Transverse colon (tissue), 4 donors: ENCODE measurements at regions not wholly inside any gene's neighbourhood (a gene's known extent, or its start where the extent isn't known, plus 50 kb on each side); places are given as distances from the start of the nearest gene placed in this dataset.
A peak's percentile ranks its signal among the peaks of the same experiment; 100 is the strongest.

ENCODE experiments used
- DNase-seq: peaks from one replicate; pipeline ENCODE4 v3.0.0-alpha.2; 2019
- H3K27ac ChIP-seq, 4 donors: fragments of 200-600 bp; sonication (generic); 2 replicates each; pipeline ENCODE4 v1.5.1; 2016 to 2018; ENCODE audit warnings: inconsistent platforms in 4 of 4
- H3K27me3 ChIP-seq: fragments of 200-600 bp; sonication (generic); 2 replicates; pipeline ENCODE4 v1.5.1; 2017; ENCODE audit warnings: inconsistent platforms
- H3K36me3 ChIP-seq, 4 donors: fragments of 200-600 bp; sonication (generic); 2 replicates each; pipeline ENCODE4 v1.5.1; 2017 to 2019; ENCODE audit warnings: inconsistent platforms in 4 of 4
- H3K4me1 ChIP-seq, 4 donors: fragments of 200-600 bp; sonication (generic); 2 replicates each; pipeline ENCODE4 v1.5.1; 2017 to 2020; ENCODE audit warnings: inconsistent platforms in 4 of 4
- H3K4me3 ChIP-seq, 4 donors: fragments of 200-600 bp; sonication (generic); 1 replicate in 1 of 4; 2 replicates in 3 of 4; pipeline versions ENCODE4 v1.5.1 to v1.6.1; 2017 to 2019; ENCODE audit warnings: inconsistent platforms in 4 of 4
- H3K9me3 ChIP-seq, 2 donors: fragments of 200-600 bp; sonication (generic); 2 replicates each; pipeline ENCODE4 v1.5.1; 2017 to 2019; ENCODE audit warnings: inconsistent platforms in 2 of 2
- EP300 ChIP-seq: sonication (generic); formaldehyde crosslinking; IDR thresholded peaks from one replicate; pipeline ENCODE4 v1.6.1; 2017; ENCODE audit warnings: antibody characterized with exemption, low read depth
- POLR2A ChIP-seq: fragments of 450-650 bp; IDR thresholded peaks from one replicate; pipeline ENCODE4 v1.6.1; 2016; ENCODE audit warnings: antibody characterized with exemption, mild to moderate bottlenecking, moderate library complexity
- POLR2AphosphoS5 ChIP-seq, 3 donors: sonication (generic); formaldehyde crosslinking; IDR thresholded peaks; one replicate each; pipeline ENCODE4 v1.6.1; 2016; ENCODE audit warnings: antibody characterized with exemption in 3 of 3
- WGBS, 2 donors: methylation state at CpG; one replicate each; pipeline ENCODE4 v1.1.5; 2018; ENCODE audit warnings: low coverage in 1 of 2; 5-methylcytosine and 5-hydroxymethylcytosine counted together
- in situ Hi-C, 4 donors: fragments of 200-750 bp; cut with MboI; loops; one replicate each; pipeline versions ENCODE4 v1.15.0 to v1.15.1; 2017; ENCODE audit warnings: low sequenced_read_pairs in 3 of 4, low pct_ligation_motif_present in 1 of 4, low pct_unique_long_range_greater_than_20kb in 1 of 4
- intact Hi-C: fragments of 100-400 bp; cut with DNase I; formaldehyde crosslinking; loops from one replicate; pipeline ENCODE4 v1.15.1; 2023; ENCODE audit warnings: low total_unique reads
- TF ChIP-seq, protein P1 (sequence below), 5 experiments: fragments of 200-600 bp in 3 of 5; fragments of 450-650 bp in 2 of 5; sonication (generic) in 3 of 5; IDR thresholded peaks; 1 replicate in 2 of 5; 2 replicates in 3 of 5; pipeline ENCODE4 v1.5.1; 2016 to 2017; ENCODE audit warnings: antibody characterized with exemption in 5 of 5, inconsistent platforms in 3 of 5, mild to moderate bottlenecking in 2 of 5, moderate library complexity in 1 of 5

DNA sequence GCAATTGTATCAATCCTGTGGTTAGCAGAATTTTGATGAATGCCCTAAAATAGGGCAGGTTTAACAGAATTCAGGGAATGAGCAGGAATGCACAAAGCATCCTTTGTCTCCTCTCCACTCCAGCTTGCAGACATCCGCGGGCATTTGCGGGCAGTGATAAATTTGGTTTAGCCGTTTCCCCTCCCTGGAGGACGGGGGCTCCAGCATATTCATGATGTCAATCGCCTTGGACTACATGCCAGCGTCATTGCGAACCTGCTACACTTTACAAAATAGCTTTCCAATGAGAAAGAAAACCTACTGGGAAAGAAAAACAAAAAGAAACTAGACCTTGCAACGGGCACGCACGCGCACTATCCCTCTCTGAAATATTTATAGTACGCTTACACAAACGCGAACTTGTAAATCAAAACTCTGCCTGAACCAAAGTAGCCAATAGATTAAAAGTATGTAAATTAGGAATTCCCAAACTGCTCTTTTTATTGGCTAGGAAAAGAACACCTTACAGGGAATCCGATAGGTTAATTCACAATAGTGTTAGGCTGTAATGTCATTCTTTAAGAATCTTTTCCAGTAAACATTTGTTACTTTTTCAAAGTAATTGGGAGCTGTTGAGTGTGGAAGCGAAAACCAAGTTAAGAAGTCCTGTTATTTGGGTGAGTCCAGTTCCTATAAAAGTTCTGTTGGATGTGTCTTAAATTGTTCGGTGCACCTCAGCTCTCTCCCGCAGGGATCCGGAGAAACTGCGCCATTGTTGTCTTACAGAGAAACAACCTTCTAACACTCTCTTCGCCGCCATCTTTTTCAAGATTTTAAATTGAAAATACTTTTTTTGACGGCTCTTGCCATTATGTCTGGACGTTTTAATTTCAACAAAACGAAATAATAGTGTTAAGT, 136.7 kb downstream of the HFE start:
- TF ChIP-seq, protein P1, sequence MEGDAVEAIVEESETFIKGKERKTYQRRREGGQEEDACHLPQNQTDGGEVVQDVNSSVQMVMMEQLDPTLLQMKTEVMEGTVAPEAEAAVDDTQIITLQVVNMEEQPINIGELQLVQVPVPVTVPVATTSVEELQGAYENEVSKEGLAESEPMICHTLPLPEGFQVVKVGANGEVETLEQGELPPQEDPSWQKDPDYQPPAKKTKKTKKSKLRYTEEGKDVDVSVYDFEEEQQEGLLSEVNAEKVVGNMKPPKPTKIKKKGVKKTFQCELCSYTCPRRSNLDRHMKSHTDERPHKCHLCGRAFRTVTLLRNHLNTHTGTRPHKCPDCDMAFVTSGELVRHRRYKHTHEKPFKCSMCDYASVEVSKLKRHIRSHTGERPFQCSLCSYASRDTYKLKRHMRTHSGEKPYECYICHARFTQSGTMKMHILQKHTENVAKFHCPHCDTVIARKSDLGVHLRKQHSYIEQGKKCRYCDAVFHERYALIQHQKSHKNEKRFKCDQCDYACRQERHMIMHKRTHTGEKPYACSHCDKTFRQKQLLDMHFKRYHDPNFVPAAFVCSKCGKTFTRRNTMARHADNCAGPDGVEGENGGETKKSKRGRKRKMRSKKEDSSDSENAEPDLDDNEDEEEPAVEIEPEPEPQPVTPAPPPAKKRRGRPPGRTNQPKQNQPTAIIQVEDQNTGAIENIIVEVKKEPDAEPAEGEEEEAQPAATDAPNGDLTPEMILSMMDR (IDR thresholded peaks at IDR 0.05), result no peak
- peak; percentile 85 to 89 (median 89) for TF ChIP-seq POLR2AphosphoS5 (IDR thresholded peaks at IDR 0.05)
- TF ChIP-seq EP300, result no peak
- TF ChIP-seq POLR2A, result peak; percentile 83
- intact Hi-C loops, result no loop called here
- Histone ChIP-seq H3K36me3 (no peaks in the 10 kb centered on the region), H3K4me1 (peaks cover 0 to 17% (median 3%) of the 10 kb centered on the region in 4 donors), H3K27me3 (no peaks in the 10 kb centered on the region), H3K27ac (peak overlapping the region; percentile 86 to 89 (median 87)), H3K9me3 (no peaks in the 10 kb centered on the region), H3K4me3 (peak overlapping the region; percentile 24 to 59 (median 44))
- WGBS, 2 donors, result 1 to 13% methylated on average over 17 to 26 of the region's 26 CpGs
- DNase-seq, result peak; percentile 79
- in situ Hi-C loops, result loop anchor here in 1 of 4 donors (25.0 kb wide), 1 partner anchor 913 kb away; a partner anchor contains a TSS

DNA sequence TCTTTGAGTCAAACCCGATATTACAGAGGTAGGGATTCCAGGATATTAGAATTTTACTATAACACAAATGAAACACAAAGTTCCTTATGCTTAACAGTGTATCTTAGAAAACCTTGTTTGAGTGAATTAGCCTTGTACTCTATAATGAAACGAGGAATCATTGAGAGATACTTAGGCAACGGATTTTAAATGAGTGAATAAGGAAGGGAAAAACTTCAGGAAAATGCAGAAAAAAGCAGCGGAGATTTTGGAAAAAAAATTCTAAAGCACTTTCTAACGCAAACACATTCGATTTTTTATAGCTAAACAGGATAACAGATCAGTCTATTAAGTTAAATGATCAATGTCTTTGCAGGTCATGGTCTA, 137.3 kb downstream of the HFE start:
- Histone ChIP-seq H3K4me1 (peaks cover 0 to 17% (median 3%) of the 10 kb centered on the region in 4 donors), H3K36me3 (no peaks in the 10 kb centered on the region), H3K9me3 (no peaks in the 10 kb centered on the region), H3K27me3 (no peaks in the 10 kb centered on the region), H3K4me3 (peak overlapping the region; percentile 24 to 59 (median 44)), H3K27ac (peak overlapping the region; percentile 86 to 89 (median 87))
- WGBS, 2 donors, result 26 to 27% methylated on average over 6 of the region's 6 CpGs
- in situ Hi-C loops (loop anchor here in 1 of 4 donors (25.0 kb wide), 1 partner anchor 913 kb away; a partner anchor contains a TSS), intact Hi-C loops (no loop called here)
- no peak for DNase-seq
- TF ChIP-seq EP300 (no peak), POLR2AphosphoS5 (IDR thresholded peaks at IDR 0.05) (no peak), POLR2A (no peak)
- TF ChIP-seq, protein P1 (IDR thresholded peaks at IDR 0.05), result no peak

DNA sequence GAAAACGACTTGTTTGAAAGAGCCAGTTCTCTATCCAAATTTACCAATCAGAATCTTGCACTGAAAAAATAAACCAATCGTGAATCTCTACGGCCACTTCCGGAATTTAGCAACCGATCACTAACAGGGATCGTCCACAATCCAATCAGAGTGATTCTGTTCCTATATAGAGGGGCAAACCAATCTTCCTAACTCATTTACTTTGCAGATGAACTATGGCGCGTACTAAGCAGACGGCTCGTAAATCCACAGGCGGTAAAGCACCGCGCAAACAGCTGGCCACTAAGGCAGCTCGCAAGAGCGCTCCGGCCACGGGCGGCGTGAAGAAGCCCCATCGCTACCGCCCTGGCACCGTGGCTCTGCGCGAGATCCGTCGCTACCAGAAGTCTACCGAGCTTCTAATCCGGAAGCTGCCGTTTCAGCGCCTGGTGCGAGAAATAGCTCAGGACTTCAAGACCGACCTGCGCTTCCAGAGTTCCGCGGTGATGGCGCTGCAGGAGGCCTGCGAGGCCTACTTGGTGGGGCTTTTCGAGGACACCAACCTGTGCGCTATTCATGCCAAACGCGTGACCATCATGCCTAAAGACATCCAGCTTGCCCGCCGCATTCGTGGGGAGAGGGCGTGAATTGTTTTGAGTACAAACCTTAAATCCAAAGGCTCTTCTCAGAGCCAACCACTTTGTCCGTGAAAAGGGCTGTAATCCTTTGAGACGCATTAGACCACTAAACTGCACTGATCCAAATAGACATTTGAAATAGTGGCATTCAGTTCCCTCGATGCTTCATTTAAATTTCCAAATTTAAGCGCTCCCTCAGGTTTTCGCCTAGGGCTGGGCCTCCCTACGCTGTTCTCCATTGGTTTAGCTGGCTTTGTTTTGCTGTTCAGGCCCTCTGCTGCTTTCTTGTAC, 138.0 kb downstream of the HFE start:
- in situ Hi-C loops, result loop anchor here in 2 of 4 donors (25.0 kb wide), 1 partner anchor 912 kb away; a partner anchor contains a TSS
- H3K27ac ChIP-seq, result peak overlapping the region; percentile 86 to 89 (median 87)
- H3K4me3 ChIP-seq, result peak overlapping the region in 3 of 4 donors; percentile 24 to 59 (median 43)
- intact Hi-C loops, result no loop called here
- no peak for DNase-seq
- H3K36me3 ChIP-seq, result no peaks in the 10 kb centered on the region
- 76 to 93% methylated on average over 5 to 41 of the region's 51 CpGs for WGBS, 2 donors
- H3K27me3 ChIP-seq, result no peaks in the 10 kb centered on the region
- no peaks in the 10 kb centered on the region for H3K9me3 ChIP-seq
- no peak for TF ChIP-seq POLR2A
- TF ChIP-seq POLR2AphosphoS5 (IDR thresholded peaks at IDR 0.05), result peak in 1 of 3 donors; percentile 31
- H3K4me1 ChIP-seq, result peaks cover 0 to 17% (median 3%) of the 10 kb centered on the region in 4 donors

DNA sequence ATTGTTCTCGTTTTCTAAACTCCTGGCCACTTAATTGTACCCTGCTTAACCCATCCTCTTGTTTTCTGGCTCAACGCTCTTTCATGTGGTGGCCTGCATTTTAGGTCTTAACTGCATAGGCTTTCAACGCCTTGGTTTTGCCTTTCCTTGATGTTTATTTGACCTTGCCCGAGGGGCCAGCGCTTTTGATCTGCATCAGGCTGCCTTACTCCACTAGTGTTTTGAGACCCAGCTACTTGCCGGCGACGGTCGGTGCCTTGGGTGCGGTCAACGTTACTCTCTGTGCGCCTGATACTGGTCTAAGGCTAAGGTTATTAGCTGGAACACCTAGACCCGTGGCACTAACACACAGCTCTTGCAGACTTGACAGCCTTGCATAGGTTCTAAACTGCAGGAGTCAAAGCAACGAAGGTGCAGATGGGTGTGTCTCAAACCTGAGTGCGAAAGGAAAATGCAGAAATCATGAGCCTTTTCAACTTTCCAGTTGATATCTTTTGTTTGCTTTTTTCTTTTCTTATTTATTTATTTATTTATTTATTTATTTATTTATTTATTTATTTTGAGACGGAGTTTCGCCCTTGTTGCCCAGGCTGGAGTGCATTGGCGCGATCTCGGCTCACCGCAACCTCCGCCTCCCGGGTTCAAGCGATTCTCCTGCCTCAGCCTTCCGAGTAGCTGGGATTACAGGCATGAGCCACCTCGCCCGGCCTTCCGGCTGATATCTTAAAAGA, 138.8 kb downstream of the HFE start:
- in situ Hi-C loops, result loop anchor here in 1 of 4 donors (25.0 kb wide), 1 partner anchor 911 kb away; a partner anchor contains a TSS

More for the DNA sequence above, 138.8 kb downstream of the HFE start:
- H3K36me3 ChIP-seq, result no peaks in the 10 kb centered on the region
- H3K4me3 ChIP-seq, result no peak overlapping the region
- H3K4me1 ChIP-seq, result peaks cover 0 to 17% (median 3%) of the 10 kb centered on the region in 4 donors
- no peak for TF ChIP-seq POLR2AphosphoS5 (IDR thresholded peaks at IDR 0.05)
- TF ChIP-seq POLR2A, result no peak
- TF ChIP-seq, protein P1 (IDR thresholded peaks at IDR 0.05), result no peak
- no peak for TF ChIP-seq EP300
- H3K27me3 ChIP-seq, result no peaks in the 10 kb centered on the region
- 85 to 91% methylated on average over 18 to 28 of the region's 28 CpGs for WGBS, 2 donors
- no peak for DNase-seq
- H3K9me3 ChIP-seq, result no peaks in the 10 kb centered on the region
- H3K27ac ChIP-seq, result peak overlapping the region in 2 of 4 donors; percentile 87 to 89
- intact Hi-C loops, result no loop called here
